GM12892 (cell line): ENCODE measurements at regions not wholly inside any gene's neighbourhood (a gene's known extent, or its start where the extent isn't known, plus 50 kb on each side); places are given as distances from the start of the nearest gene placed in this dataset.

Experiments
- POLR2A ChIP-seq: IDR thresholded peaks from 2 replicates; pipeline ENCODE4 v1.6.1; 2011; ENCODE audit warnings: low read depth, low read length, control low read depth
- POLR2AphosphoS5 ChIP-seq: IDR thresholded peaks from 2 replicates; pipeline ENCODE4 v1.6.1; 2011; ENCODE audit warnings: low read depth, low read length, control low read depth
- TAF1 ChIP-seq: IDR thresholded peaks from 2 replicates; pipeline ENCODE4 v1.6.1; 2011; ENCODE audit warnings: low read depth, mild to moderate bottlenecking, control low read depth, low read length, borderline replicate concordance

DNA sequence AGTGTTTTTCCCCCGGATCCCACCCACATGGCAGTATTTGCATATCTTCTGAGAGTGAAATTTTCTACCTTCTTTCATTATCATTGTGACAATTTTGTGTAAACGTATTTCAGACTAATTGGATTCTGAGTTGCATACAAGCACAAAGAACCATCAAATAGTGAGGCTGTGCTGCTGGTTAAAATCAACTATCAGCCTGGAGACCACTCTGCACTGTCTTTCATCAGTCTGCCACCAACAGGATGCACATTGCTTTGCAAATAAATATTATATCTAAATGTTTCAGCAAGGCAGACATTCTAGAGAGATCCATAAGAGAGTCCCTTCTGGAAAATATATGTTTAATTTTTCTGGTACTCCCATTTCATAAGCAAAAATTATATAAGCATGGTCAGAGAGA lies 851.8 kb downstream of the XPNPEP1 start:
- TF ChIP-seq POLR2AphosphoS5 (no peak), POLR2A (no peak), TAF1 (no peak)
